CD4-positive, alpha-beta T cell (primary cell): ENCODE measurements at regions not wholly inside any gene's neighbourhood (a gene's known extent, or its start where the extent isn't known, plus 50 kb on each side); places are given as distances from the start of the nearest gene placed in this dataset.

Experiments
- ATAC-seq: fragments of 200-7000 bp; cut with Tn5 transposase; one replicate; pipeline ENCODE4 v1.10.0; 2022; ENCODE audit warnings: mild to moderate bottlenecking; ENCODE audit not compliant: poor library complexity
- CTCF ChIA-PET: fragments of 350-600 bp; sonication (Branson Sonifier 250); formaldehyde crosslinking; loops from one replicate; lab custom pipeline; 2021; ENCODE audit warnings: antibody characterized with exemption, inconsistent platforms; lab: Charles Lee
- POLR2A ChIA-PET: fragments of 350-600 bp; sonication (Branson Sonifier 250); formaldehyde crosslinking; loops from one replicate; lab custom pipeline; 2021; ENCODE audit warnings: antibody characterized with exemption, inconsistent platforms; lab: Charles Lee
- DNase-seq, 14 experiments: peaks; one replicate each; pipeline ENCODE4 v3.0.0-alpha.2; 2013 to 2020; ENCODE audit warnings: mixed read lengths in 2 of 14
- H3K27ac ChIP-seq, 2 donors: one replicate each; pipeline versions ENCODE4 v1.5.1 to v1.7.0; 2013; ENCODE audit warnings: low read length in 2 of 2, low read depth in 1 of 2, mild to moderate bottlenecking in 1 of 2
- H3K27me3 ChIP-seq, 2 experiments: 1 replicate in 1 of 2; 2 replicates in 1 of 2; pipeline versions ENCODE4 v1.6.1 to v1.7.0; 2013; ENCODE audit warnings: low read length in 2 of 2, control low read depth in 1 of 2, mild to moderate bottlenecking in 1 of 2, moderate library complexity in 1 of 2; ENCODE audit not compliant: insufficient read depth in 2 of 2, control insufficient read depth in 1 of 2
- H3K36me3 ChIP-seq: one replicate; pipeline ENCODE4 v1.6.1; 2013; ENCODE audit warnings: low read length, control low read depth; ENCODE audit not compliant: insufficient read depth
- H3K4me1 ChIP-seq: one replicate; pipeline ENCODE4 v1.6.1; 2013; ENCODE audit warnings: low read length, control low read depth; ENCODE audit not compliant: insufficient read depth
- H3K4me3 ChIP-seq: one replicate; pipeline ENCODE4 v1.5.1; 2013; ENCODE audit warnings: mild to moderate bottlenecking, low read length, moderate library complexity
- H3K9me3 ChIP-seq, 2 experiments: 1 replicate in 1 of 2; 2 replicates in 1 of 2; pipeline versions ENCODE4 v1.6.1 to v1.7.0; 2013; ENCODE audit warnings: low read length in 2 of 2, mild to moderate bottlenecking in 2 of 2, control low read depth in 1 of 2, moderate library complexity in 1 of 2; ENCODE audit not compliant: control insufficient read depth in 1 of 2, insufficient read depth in 1 of 2
- H3K27ac Mint-ChIP-seq: one replicate; pipeline ENCODE4 v1.8.0; 2020; ENCODE audit warnings: mixed read lengths
- H3K27me3 Mint-ChIP-seq: one replicate; pipeline ENCODE4 v1.8.0; 2021; ENCODE audit warnings: mixed read lengths
- H3K36me3 Mint-ChIP-seq: one replicate; pipeline ENCODE4 v1.8.0; 2021; ENCODE audit warnings: low read depth, mixed read lengths
- H3K4me1 Mint-ChIP-seq: one replicate; pipeline ENCODE4 v1.8.0; 2021; ENCODE audit warnings: low read depth, mixed read lengths
- H3K4me3 Mint-ChIP-seq: one replicate; pipeline ENCODE4 v1.8.0; 2020; ENCODE audit warnings: mild to moderate bottlenecking, mixed read lengths
- H3K9me3 Mint-ChIP-seq: one replicate; pipeline ENCODE4 v1.8.0; 2020; ENCODE audit warnings: mixed read lengths
- intact Hi-C, 2 experiments: fragments of 100-400 bp; cut with DNase I in 1 of 2; cut with micrococcal nuclease in 1 of 2; formaldehyde crosslinking; loops; one replicate each; pipeline versions ENCODE4 v1.15.1 to v1.9.0; 2023 to 2025; cut with DNase I, micrococcal nuclease
- TF ChIP-seq, protein P1 (sequence below): fragments of 200-600 bp; IDR thresholded peaks from one replicate; pipeline ENCODE4 v1.8.0; 2022; ENCODE audit warnings: antibody characterized with exemption, mild to moderate bottlenecking

- peaks cover 5% of the 10 kb centered on the region for H3K9me3 Mint-ChIP-seq
Observed at GRCh38 chr13:89610881-89611280, 1736.6 kb upstream of the MIR17HG start.

DNA sequence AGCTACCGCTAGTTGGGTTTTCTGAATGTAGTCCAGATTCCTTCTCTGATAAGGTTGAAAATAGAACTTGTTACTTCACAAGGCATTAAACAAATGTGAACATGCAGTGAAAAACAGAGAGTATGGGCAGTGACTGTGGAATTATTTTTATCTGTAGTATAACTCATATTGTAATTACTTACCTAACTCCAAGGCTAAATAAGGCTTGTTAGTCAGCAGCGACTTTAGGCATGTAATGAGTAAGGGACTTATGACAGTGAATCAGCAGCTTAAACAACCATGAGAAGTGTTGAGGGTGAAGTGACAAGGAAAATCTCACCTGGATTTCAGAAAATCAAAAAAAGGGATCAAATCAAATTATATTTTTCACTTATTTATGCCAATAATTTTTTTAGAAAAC is 1719.5 kb upstream of the MIR17HG start:
- CTCF ChIA-PET, result no interaction called here

More at GRCh38 chr13:89610881-89611280, 1736.6 kb upstream of the MIR17HG start:
- TF ChIP-seq, protein P1, sequence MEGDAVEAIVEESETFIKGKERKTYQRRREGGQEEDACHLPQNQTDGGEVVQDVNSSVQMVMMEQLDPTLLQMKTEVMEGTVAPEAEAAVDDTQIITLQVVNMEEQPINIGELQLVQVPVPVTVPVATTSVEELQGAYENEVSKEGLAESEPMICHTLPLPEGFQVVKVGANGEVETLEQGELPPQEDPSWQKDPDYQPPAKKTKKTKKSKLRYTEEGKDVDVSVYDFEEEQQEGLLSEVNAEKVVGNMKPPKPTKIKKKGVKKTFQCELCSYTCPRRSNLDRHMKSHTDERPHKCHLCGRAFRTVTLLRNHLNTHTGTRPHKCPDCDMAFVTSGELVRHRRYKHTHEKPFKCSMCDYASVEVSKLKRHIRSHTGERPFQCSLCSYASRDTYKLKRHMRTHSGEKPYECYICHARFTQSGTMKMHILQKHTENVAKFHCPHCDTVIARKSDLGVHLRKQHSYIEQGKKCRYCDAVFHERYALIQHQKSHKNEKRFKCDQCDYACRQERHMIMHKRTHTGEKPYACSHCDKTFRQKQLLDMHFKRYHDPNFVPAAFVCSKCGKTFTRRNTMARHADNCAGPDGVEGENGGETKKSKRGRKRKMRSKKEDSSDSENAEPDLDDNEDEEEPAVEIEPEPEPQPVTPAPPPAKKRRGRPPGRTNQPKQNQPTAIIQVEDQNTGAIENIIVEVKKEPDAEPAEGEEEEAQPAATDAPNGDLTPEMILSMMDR, result no peak
- H3K4me1 ChIP-seq, result no peaks in the 10 kb centered on the region
- Mint-ChIP-seq H3K4me1 (no peaks in the 10 kb centered on the region), H3K36me3 (no peaks in the 10 kb centered on the region), H3K4me3 (no peak overlapping the region), H3K27me3 (no peaks in the 10 kb centered on the region), H3K27ac (no peak overlapping the region)
- H3K36me3 ChIP-seq, result no peaks in the 10 kb centered on the region
- DNase-seq (no peak), ATAC-seq (no peak)
- CTCF ChIA-PET, result no interaction called here
- H3K4me3 ChIP-seq, result no peak overlapping the region
- POLR2A ChIA-PET, result no interaction called here
- intact Hi-C loops, result no loop called here
- H3K27me3 ChIP-seq, result no peaks in the 10 kb centered on the region
- H3K27ac ChIP-seq, result no peak overlapping the region
- H3K9me3 ChIP-seq, result peaks cover 0 to 11% of the 10 kb centered on the region in 2 experiments

GRCh38 chr13:89628567-89628966 is 1718.9 kb upstream of the MIR17HG start:
- DNase-seq (no peak), ATAC-seq (no peak)
- Histone ChIP-seq H3K9me3 (peaks cover 4 to 5% of the 10 kb centered on the region in 2 experiments), H3K27ac (no peak overlapping the region), H3K27me3 (no peaks in the 10 kb centered on the region), H3K4me1 (no peaks in the 10 kb centered on the region), H3K4me3 (no peak overlapping the region), H3K36me3 (no peaks in the 10 kb centered on the region)
- Mint-ChIP-seq H3K4me3 (no peak overlapping the region), H3K4me1 (no peaks in the 10 kb centered on the region), H3K27me3 (no peaks in the 10 kb centered on the region), H3K36me3 (no peaks in the 10 kb centered on the region), H3K27ac (no peak overlapping the region), H3K9me3 (peaks cover 6% of the 10 kb centered on the region)
- intact Hi-C loops, result no loop called here
- ChIA-PET CTCF (no interaction called here), POLR2A (no interaction called here)
- TF ChIP-seq, protein P1, result no peak

More for the DNA sequence above, 1719.5 kb upstream of the MIR17HG start:
- no peak overlapping the region for H3K27ac ChIP-seq
- POLR2A ChIA-PET, result no interaction called here
- no peaks in the 10 kb centered on the region for H3K27me3 ChIP-seq
- ATAC-seq, result no peak
- peaks cover 4 to 5% of the 10 kb centered on the region in 2 experiments for H3K9me3 ChIP-seq
- Mint-ChIP-seq H3K27me3 (no peaks in the 10 kb centered on the region), H3K27ac (no peak overlapping the region), H3K4me3 (no peak overlapping the region), H3K9me3 (peaks cover 6% of the 10 kb centered on the region), H3K4me1 (no peaks in the 10 kb centered on the region), H3K36me3 (no peaks in the 10 kb centered on the region)
- no peaks in the 10 kb centered on the region for H3K36me3 ChIP-seq
- intact Hi-C loops, result no loop called here
- TF ChIP-seq, protein P1, result no peak
- no peak overlapping the region for H3K4me3 ChIP-seq
- H3K4me1 ChIP-seq, result no peaks in the 10 kb centered on the region
- no peak for DNase-seq
